ENCODE measurements at regions not wholly inside any gene's neighbourhood (a gene's known extent, or its start where the extent isn't known, plus 50 kb on each side); places are given as distances from the start of the nearest gene placed in this dataset.
A peak's percentile ranks its signal among the peaks of the same experiment; 100 is the strongest.

GRCh38 chr1:233530665-233531386, 83.1 kb upstream of the KCNK1 start:
- Mint-ChIP-seq H3K9me3 (peaks cover 29% of the 10 kb centered on the region), H3K4me3 (no peak overlapping the region), H3K27me3 (ENCODE audit: low read depth) (peaks cover 2% of the 10 kb centered on the region), H3K36me3 (peaks cover 2% of the 10 kb centered on the region), H3K27ac (no peak overlapping the region), H3K4me1 (peaks cover 2% of the 10 kb centered on the region)
- DNase-seq (ENCODE audit: low spot score in 2 of 2, unreplicated experiment in 2 of 2): no peak
- TF ChIP-seq, protein P1, sequence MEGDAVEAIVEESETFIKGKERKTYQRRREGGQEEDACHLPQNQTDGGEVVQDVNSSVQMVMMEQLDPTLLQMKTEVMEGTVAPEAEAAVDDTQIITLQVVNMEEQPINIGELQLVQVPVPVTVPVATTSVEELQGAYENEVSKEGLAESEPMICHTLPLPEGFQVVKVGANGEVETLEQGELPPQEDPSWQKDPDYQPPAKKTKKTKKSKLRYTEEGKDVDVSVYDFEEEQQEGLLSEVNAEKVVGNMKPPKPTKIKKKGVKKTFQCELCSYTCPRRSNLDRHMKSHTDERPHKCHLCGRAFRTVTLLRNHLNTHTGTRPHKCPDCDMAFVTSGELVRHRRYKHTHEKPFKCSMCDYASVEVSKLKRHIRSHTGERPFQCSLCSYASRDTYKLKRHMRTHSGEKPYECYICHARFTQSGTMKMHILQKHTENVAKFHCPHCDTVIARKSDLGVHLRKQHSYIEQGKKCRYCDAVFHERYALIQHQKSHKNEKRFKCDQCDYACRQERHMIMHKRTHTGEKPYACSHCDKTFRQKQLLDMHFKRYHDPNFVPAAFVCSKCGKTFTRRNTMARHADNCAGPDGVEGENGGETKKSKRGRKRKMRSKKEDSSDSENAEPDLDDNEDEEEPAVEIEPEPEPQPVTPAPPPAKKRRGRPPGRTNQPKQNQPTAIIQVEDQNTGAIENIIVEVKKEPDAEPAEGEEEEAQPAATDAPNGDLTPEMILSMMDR (IDR thresholded peaks at IDR 0.05; ENCODE audit: unreplicated experiment): no peak

DNA sequence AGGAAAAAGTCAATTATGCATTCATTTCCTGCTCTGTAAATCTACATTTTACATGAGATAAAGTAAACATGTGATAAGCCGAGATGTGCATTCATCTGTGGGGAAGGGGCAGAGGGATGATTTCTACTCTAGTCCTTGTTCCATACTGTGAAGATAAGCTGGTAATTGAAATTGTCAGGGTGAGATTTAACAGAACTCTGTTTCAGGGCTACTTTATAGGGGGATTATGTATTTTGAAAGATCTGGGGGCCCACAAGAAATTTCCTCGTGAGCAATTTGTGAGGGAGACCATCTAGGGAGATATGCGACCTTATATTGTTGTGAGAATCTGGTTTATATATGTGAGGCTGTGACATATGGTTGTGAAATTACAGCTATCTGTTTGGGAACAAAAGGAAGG, 73.1 kb upstream of the KCNK1 start:
- peaks cover 14% of the 10 kb centered on the region for H3K9me3 Mint-ChIP-seq
- peak overlapping the region; percentile 11 for H3K27ac Mint-ChIP-seq
- peaks cover 17% of the 10 kb centered on the region for H3K4me1 Mint-ChIP-seq
- H3K36me3 Mint-ChIP-seq: no peaks in the 10 kb centered on the region
- no peak for DNase-seq (ENCODE audit: low spot score in 2 of 2, unreplicated experiment in 2 of 2)
- TF ChIP-seq, protein P1 (IDR thresholded peaks at IDR 0.05; ENCODE audit: unreplicated experiment): no peak
- H3K27me3 Mint-ChIP-seq (ENCODE audit: low read depth): peaks cover 6% of the 10 kb centered on the region
- H3K4me3 Mint-ChIP-seq: no peak overlapping the region

DNA sequence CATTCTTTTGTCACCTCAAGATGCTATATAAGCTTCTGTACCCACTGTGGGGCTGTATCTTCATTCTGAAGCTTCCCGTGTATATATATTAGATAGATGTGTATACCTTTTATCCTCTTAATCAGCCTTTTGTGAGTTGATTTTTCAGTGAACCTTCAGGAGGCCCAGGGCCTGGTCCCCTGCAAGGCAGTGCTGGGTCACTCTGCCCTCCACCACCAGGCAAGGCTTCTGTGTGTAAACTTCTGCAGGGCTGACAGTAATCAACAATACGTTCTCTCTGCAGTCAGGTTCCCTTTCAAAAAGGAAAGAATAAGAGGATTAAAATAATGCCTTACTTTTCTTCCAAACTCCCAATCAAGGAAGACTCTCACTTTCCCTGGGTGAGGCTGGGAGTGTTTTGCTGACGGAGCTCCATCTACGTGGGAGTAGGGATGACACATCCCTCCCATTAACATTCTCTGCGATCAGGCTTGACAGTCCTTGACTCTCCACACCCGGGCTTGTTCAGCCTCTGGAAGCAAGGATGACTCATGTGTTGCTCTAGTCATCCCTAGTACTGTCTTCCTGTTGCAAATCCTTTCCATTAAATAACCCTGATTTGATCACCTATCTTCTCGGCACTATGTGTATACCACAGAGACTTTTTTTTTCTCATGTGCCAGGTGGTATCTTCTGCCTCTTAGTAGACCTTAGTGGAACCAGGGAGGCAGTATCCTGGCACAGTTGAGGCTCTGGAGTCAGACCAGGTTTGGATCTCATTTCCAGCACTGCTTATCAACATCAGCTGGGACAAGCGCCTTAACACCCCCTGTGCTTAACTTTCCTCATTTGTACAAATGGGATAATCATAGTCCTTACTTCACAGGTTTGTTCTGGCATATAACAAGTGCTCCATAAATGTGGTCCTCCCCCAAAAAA, 70.3 kb upstream of the KCNK1 start:
- H3K4me1 Mint-ChIP-seq: peaks cover 20% of the 10 kb centered on the region
- H3K9me3 Mint-ChIP-seq: peaks cover 23% of the 10 kb centered on the region
- no peak overlapping the region for H3K4me3 Mint-ChIP-seq
- no peak for DNase-seq (ENCODE audit: low spot score in 2 of 2, unreplicated experiment in 2 of 2)
- H3K27ac Mint-ChIP-seq: peak overlapping the region; percentile 32
- TF ChIP-seq, protein P1 (IDR thresholded peaks at IDR 0.05; ENCODE audit: unreplicated experiment): no peak
- peaks cover 6% of the 10 kb centered on the region for H3K27me3 Mint-ChIP-seq (ENCODE audit: low read depth)
- no peaks in the 10 kb centered on the region for H3K36me3 Mint-ChIP-seq

DNA sequence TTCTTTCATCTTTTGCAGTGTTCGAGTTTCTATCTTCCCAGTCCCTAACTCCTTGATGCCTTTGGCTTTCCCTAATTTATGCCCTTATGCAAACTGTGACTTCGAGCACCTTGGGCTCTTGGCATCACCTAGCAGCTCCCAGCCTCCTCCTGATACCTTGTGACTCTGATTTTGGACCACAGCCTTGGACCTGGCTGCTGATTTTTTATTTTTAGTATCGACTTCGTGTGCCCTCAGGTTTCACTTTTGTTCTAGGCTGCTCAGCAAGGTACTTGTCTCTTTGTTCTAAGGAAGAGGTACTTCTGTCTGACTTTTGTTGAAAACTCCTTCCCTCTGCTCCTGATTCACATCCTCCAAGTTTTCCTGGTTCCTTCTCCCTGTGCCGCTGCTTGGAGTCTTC, 69.6 kb upstream of the KCNK1 start:
- Mint-ChIP-seq H3K36me3 (no peaks in the 10 kb centered on the region), H3K4me1 (peaks cover 27% of the 10 kb centered on the region), H3K27ac (no peak overlapping the region), H3K9me3 (peaks cover 23% of the 10 kb centered on the region), H3K27me3 (ENCODE audit: low read depth) (peaks cover 6% of the 10 kb centered on the region), H3K4me3 (no peak overlapping the region)
- TF ChIP-seq, protein P1 (IDR thresholded peaks at IDR 0.05; ENCODE audit: unreplicated experiment): no peak
- DNase-seq (ENCODE audit: low spot score in 2 of 2, unreplicated experiment in 2 of 2): no peak

DNA sequence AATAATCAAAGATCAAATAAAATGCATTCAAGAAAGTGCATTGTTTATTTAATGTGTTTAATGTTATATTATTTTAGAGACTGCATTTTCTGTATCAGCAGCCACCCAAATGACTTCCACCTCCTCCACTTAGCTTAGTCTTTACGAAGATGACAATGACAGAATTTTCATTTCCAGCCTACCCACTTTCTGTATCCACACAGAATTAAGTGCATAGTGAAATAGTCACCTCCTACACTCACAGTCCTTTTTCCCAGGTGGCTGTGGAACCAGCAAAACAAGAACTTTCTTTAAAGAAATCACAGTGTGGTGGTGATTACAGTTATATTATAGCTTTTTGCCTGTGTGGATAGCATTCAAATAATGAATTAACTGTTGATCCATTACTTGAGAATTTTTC, 66.2 kb upstream of the KCNK1 start:
- peaks cover 14% of the 10 kb centered on the region for H3K9me3 Mint-ChIP-seq
- H3K4me1 Mint-ChIP-seq: peaks cover 24% of the 10 kb centered on the region
- H3K36me3 Mint-ChIP-seq: no peaks in the 10 kb centered on the region
- no peak overlapping the region for H3K27ac Mint-ChIP-seq
- TF ChIP-seq, protein P1 (IDR thresholded peaks at IDR 0.05; ENCODE audit: unreplicated experiment): no peak
- no peak for DNase-seq (ENCODE audit: low spot score in 2 of 2, unreplicated experiment in 2 of 2)
- H3K27me3 Mint-ChIP-seq (ENCODE audit: low read depth): peaks cover 6% of the 10 kb centered on the region
- no peak overlapping the region for H3K4me3 Mint-ChIP-seq

Data from mesothelial cell of epicardium (in vitro differentiated cells).